ENCODE measurements at regions not wholly inside any gene's neighbourhood (a gene's known extent, or its start where the extent isn't known, plus 50 kb on each side); places are given as distances from the start of the nearest gene placed in this dataset.

- no peak for DNase-seq
Observed at GRCh38 chr13:99630269-99630898, 129.1 kb downstream of the TM9SF2 start.

GRCh38 chr13:99629641-99630040, 128.4 kb downstream of the TM9SF2 start:
- DNase-seq = no peak

- DNase-seq = no peak
Observed at GRCh38 chr13:99628442-99628841, 127.2 kb downstream of the TM9SF2 start.

GRCh38 chr13:99626461-99627082, 125.3 kb downstream of the TM9SF2 start:
- no peak for DNase-seq

GRCh38 chr13:99624936-99625540, 123.8 kb downstream of the TM9SF2 start:
- no peak for DNase-seq

GRCh38 chr13:99620806-99621205, 119.5 kb downstream of the TM9SF2 start:
- no peak for DNase-seq

- DNase-seq = no peak
Observed at GRCh38 chr13:99619207-99619606, 117.9 kb downstream of the TM9SF2 start.

- DNase-seq = peak; percentile 11 to 13
Observed at GRCh38 chr13:99617474-99618255, 116.4 kb downstream of the TM9SF2 start.

- DNase-seq = no peak
Observed at GRCh38 chr13:99614465-99614885, 113.2 kb downstream of the TM9SF2 start.

Measured in stimulated activated CD4-positive, alpha-beta T cell treated with anti-CD3 and anti-CD28 coated beads, Interleukin-2, amount 100 ng/mL, for 48 hours (primary cell).